GM13976 (cell line): ENCODE measurements at regions not wholly inside any gene's neighbourhood (a gene's known extent, or its start where the extent isn't known, plus 50 kb on each side); places are given as distances from the start of the nearest gene placed in this dataset.

Source experiments
- DNase-seq: peaks from one replicate; pipeline ENCODE4 v3.0.0; 2012; ENCODE audit warnings: low spot score
- in situ Hi-C: fragments of 300-500 bp; cut with MboI; formaldehyde crosslinking; loops from one replicate; pipeline ENCODE4 v1.12.0; 2022; ENCODE audit warnings: low sequenced_read_pairs, mixed read lengths, inconsistent platforms; ENCODE audit not compliant: unreplicated experiment
- TF ChIP-seq, protein P1 (sequence below): IDR thresholded peaks from 2 replicates; pipeline ENCODE4 v1.5.1; 2012; ENCODE audit warnings: borderline replicate concordance, mild to moderate bottlenecking; ENCODE audit not compliant: insufficient read depth; ENCODE audit errors: extremely low read depth, missing control alignments, control extremely low read depth

DNA sequence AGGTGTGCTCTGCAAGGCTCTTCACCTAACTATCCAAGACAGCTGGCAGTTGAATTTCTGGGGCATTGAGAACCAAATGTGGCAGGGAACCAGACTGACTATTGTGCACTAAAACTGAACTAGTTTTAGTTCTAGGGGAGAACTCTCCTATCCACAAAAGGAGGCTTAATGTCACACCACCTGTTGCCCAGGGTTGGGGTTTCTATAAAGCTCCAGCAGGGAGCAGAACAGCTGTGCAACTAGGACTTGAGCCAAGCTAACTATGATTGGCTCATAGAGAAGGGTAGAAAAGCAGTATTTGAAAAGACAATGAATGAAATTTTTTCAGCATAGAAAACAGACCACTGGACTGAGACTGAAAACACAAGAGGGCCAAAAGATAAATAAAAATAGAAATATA, 53.3 kb upstream of the FGGY start:
- TF ChIP-seq, protein P1, sequence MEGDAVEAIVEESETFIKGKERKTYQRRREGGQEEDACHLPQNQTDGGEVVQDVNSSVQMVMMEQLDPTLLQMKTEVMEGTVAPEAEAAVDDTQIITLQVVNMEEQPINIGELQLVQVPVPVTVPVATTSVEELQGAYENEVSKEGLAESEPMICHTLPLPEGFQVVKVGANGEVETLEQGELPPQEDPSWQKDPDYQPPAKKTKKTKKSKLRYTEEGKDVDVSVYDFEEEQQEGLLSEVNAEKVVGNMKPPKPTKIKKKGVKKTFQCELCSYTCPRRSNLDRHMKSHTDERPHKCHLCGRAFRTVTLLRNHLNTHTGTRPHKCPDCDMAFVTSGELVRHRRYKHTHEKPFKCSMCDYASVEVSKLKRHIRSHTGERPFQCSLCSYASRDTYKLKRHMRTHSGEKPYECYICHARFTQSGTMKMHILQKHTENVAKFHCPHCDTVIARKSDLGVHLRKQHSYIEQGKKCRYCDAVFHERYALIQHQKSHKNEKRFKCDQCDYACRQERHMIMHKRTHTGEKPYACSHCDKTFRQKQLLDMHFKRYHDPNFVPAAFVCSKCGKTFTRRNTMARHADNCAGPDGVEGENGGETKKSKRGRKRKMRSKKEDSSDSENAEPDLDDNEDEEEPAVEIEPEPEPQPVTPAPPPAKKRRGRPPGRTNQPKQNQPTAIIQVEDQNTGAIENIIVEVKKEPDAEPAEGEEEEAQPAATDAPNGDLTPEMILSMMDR, result no peak
- no peak for DNase-seq
- in situ Hi-C loops, result no loop called here

DNA sequence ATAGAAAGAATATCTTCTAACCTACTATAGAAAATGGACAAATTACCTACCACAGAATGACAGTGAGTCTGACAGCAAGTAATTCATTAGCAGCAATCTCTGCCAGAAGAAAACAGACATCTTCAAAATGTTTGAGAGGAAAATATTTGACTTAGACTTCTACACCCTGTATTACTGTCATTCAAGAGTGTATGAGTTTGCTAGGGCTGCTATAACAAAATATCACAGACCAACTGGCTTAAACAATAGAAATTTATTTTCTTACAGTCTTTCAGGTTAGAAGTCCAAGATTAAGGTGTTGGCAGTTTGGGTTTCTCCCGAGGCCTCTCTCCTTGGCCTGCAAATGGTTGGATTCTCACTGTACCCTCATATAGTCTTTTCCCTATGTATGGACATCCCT, 52.9 kb upstream of the FGGY start:
- no peak for DNase-seq
- TF ChIP-seq, protein P1, result no peak
- in situ Hi-C loops, result no loop called here

DNA sequence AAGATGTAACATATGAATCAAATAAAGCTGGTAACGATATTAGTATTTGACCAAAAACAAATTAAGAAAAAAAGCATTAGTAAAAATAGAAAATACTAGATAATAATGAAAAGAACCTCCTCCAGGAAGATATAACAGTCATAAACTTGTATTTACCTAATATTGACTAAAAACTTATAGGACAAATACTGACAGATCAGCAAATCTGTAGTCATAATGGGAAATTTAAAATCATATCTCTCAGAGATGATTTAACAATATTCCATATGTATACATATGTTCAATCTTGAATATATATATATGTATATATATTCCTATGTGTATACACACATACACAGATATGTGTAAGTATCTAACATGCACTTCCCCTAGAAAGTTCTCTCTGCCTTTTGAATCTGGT, 52.0 kb upstream of the FGGY start:
- DNase-seq, result no peak
- TF ChIP-seq, protein P1, result no peak
- in situ Hi-C loops, result no loop called here
